ENCODE measurements at regions not wholly inside any gene's neighbourhood (a gene's known extent, or its start where the extent isn't known, plus 50 kb on each side); places are given as distances from the start of the nearest gene placed in this dataset.

DNA sequence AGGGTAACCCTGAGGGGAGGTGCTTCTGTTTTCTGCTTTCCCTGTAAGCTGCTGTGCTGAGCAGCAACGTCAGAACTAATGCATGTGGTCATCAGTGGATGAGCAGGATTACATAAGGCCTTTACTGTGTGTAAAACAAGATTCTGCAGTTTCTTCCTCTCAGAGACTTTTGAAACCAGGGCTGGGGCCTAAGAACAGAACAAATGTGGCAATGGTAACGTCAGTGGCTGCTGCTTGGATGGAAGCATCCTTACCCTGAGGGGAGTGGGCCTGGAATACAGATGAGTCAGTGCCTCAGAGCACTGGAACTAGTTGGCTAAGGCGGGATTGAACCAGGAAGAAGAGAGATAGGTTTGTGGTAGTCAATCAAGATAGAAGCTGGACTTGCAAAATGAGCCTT is 180.2 kb upstream of the KCNH8 start:
- no peak overlapping the region for H3K4me3 ChIP-seq (ENCODE audit: low read depth, low read length)
- TF ChIP-seq, protein P1, sequence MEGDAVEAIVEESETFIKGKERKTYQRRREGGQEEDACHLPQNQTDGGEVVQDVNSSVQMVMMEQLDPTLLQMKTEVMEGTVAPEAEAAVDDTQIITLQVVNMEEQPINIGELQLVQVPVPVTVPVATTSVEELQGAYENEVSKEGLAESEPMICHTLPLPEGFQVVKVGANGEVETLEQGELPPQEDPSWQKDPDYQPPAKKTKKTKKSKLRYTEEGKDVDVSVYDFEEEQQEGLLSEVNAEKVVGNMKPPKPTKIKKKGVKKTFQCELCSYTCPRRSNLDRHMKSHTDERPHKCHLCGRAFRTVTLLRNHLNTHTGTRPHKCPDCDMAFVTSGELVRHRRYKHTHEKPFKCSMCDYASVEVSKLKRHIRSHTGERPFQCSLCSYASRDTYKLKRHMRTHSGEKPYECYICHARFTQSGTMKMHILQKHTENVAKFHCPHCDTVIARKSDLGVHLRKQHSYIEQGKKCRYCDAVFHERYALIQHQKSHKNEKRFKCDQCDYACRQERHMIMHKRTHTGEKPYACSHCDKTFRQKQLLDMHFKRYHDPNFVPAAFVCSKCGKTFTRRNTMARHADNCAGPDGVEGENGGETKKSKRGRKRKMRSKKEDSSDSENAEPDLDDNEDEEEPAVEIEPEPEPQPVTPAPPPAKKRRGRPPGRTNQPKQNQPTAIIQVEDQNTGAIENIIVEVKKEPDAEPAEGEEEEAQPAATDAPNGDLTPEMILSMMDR (IDR thresholded peaks at IDR 0.05; ENCODE audit: borderline replicate concordance, insufficient read depth, low read depth, low read length) = no peak

DNA sequence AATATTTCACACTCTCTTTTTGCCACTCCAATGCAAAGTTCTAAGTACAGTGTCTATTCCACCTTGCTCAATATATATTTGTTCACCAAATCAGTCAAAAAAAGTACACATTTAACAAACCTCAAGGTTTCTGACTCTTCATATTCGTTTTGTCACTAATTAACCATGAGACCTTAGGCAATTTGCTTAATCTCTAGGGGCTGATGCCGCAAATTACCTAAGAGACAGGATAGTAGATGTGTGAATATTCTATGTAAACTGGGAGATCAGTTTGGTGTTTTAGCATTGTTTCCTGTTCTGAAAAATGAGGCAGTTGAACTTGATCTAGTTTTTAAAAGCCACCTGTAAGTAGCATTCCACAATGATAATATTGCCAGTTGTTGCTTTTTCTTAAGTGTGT is 182.5 kb upstream of the KCNH8 start:
- TF ChIP-seq, protein P1 (IDR thresholded peaks at IDR 0.05; ENCODE audit: borderline replicate concordance, insufficient read depth, low read depth, low read length) = no peak
- H3K4me3 ChIP-seq (ENCODE audit: low read depth, low read length) = no peak overlapping the region

DNA sequence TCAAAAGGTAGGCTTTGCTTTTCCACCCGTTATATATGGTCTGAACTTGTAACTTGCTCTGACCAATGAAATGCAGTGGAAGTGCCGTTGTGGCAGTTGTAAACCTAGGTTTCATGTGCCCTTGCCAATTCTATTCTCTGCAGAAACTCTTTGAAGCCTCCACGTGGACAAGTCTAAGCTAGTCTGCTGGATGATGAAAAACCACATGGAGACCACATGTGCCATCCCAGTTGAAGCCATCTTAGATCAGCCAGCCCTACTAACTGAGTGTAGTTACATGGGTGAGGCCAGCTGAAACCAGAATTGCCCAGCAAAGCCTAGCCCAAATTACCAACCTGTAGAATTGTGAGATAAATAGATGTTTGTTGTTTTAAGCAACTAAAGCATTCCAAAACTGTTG is 183.7 kb upstream of the KCNH8 start:
- no peak overlapping the region for H3K4me3 ChIP-seq (ENCODE audit: low read depth, low read length)
- TF ChIP-seq, protein P1 (IDR thresholded peaks at IDR 0.05; ENCODE audit: borderline replicate concordance, insufficient read depth, low read depth, low read length) = no peak

DNA sequence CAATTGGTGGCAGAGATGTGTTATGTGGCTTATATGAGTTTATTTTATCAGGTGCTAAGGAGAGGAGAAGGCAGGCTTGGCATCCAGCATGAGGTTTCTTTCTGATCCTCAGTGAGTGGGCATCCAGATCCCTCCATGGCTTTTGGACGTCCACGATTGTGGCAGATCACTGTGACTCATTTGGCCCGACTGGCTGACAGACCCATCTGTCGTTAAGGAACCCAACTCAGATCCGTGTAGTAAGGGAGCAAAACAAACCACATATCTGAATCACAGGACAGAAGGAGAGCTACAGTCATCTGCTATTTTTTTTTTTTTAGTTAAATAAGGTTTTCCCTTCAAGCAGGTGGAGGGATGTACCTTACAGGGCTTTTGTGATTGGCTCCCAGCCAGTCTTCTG is 197.0 kb upstream of the KCNH8 start:
- TF ChIP-seq, protein P1 (IDR thresholded peaks at IDR 0.05; ENCODE audit: borderline replicate concordance, insufficient read depth, low read depth, low read length) = no peak
- no peak overlapping the region for H3K4me3 ChIP-seq (ENCODE audit: low read depth, low read length)

DNA sequence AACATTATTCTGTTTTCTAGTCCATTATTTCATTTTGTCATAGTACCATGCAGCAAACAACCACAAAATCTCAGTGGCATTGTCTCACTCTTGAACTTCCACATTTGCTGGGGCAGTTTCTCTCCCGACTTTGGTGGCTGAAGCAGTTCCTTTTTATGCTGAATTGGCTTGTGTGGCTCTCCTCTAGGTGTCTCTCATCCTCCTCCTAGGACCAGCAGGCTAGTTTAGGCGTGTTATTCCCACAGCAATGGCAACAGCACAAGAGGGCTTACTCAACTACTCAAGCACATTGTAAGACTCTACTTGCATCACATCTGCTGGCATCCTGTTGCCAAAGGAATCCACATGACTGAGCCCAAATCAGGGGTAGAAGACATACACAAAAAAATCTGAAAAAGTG is 201.8 kb upstream of the KCNH8 start:
- TF ChIP-seq, protein P1 (IDR thresholded peaks at IDR 0.05; ENCODE audit: borderline replicate concordance, insufficient read depth, low read depth, low read length) = no peak
- H3K4me3 ChIP-seq (ENCODE audit: low read depth, low read length) = no peak overlapping the region

DNA sequence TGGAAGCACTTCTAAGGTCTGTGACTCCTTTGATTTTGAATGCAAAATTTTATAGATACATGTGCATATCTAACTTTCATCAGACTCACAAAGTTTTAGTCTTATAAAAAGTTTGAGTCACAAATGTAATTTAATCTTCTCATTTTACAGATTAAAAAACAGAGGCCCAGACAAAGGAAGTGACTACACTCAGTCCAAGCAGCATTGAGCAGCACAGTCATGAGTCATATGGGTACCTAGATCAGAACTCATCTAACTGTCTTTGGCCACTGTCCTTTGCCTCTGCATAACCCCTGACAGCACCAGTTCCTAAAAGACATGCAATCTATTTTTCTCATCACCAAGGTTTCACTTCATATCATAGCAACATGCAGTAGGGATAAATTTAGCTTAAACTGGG is 210.7 kb upstream of the KCNH8 start:
- H3K4me3 ChIP-seq (ENCODE audit: low read depth, low read length) = no peak overlapping the region
- TF ChIP-seq, protein P1 (IDR thresholded peaks at IDR 0.05; ENCODE audit: borderline replicate concordance, insufficient read depth, low read depth, low read length) = no peak

DNA sequence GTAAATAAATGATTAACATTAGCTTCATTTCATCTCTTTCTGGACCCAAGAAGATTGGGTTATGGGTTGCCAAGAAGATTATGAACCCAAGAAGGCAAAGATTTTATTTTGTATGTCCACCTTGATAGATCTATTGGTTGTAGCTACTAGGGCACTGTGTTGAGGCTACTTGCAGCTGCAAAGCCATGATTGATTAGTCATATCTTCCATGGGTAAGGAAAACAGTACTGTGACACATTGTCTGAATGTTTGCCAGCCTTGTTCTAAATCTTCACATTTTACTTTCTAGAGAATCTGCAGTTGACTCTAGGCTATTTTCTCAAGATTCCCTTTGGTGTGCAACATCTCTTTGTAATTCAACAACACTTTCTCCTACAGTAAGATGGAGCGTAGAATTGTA is 229.2 kb upstream of the KCNH8 start:
- no peak overlapping the region for H3K4me3 ChIP-seq (ENCODE audit: low read depth, low read length)
- TF ChIP-seq, protein P1 (IDR thresholded peaks at IDR 0.05; ENCODE audit: borderline replicate concordance, insufficient read depth, low read depth, low read length) = no peak
